ENCODE measurements at regions not wholly inside any gene's neighbourhood (a gene's known extent, or its start where the extent isn't known, plus 50 kb on each side); places are given as distances from the start of the nearest gene placed in this dataset.

- DNase-seq, result peak; percentile 59
Observed at GRCh38 chr21:38997051-38997842, 186.0 kb downstream of the PSMG1 start.

DNA sequence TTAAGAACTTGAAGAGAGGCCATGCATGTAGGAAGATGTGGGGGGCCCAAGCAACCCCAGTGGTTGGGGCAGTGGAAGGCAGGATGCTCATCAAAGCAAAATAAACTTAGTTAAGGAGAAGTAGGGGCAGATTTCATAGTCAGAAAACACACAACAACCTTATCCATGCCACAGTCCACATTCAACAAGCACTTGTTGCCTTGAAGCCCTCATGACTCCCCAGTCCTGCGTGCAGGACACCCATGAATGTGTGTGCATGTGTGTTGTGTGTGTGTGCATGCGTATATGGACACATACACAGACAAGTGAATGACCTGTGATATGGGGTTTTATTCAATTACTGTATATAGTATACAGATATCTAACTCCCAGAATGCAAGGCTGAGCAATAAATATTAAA is 186.9 kb downstream of the PSMG1 start:
- no peak for DNase-seq

DNA sequence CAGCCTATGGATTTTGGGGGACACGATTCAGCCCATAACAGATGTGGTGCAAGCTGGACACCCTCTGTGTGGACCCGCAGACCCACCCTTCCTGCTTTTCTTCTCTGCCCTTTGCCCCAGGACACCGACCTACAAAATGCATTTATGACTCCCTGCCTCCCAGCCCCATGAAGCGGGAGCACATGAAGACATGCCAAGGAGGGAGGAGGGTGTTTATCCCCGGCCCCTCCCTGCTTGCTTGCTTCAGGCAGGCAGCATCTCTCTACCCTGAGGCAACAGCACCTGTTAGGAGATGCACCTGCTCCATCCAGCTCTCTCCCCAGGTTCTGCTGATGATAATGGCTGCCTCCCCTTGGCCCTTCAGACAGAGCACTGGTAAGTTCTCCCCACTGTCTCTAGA is 187.5 kb downstream of the PSMG1 start:
- no peak for DNase-seq

GRCh38 chr21:38995071-38995669 is 188.1 kb downstream of the PSMG1 start:
- no peak for DNase-seq

DNA sequence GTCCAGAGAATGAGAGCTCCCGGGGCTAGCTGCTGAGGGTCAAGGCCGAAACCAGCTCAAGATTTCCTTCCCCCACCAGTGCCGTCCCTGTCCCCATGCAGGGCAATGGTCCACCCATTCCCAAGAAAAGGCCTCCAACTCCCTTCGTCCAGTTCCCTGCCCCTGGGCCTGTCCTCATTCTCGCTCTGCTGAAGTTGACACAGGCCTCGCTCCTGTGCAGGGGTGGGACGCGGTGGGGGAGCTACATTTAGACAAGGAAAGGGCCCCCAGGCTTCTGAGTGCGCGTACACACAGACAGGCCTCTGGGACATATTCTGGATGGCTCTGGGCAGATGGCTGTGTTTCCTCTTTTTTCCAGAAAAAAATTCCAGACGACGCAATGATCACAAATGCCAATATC is 188.3 kb downstream of the ETS2 start:
- DNase-seq, result no peak

DNA sequence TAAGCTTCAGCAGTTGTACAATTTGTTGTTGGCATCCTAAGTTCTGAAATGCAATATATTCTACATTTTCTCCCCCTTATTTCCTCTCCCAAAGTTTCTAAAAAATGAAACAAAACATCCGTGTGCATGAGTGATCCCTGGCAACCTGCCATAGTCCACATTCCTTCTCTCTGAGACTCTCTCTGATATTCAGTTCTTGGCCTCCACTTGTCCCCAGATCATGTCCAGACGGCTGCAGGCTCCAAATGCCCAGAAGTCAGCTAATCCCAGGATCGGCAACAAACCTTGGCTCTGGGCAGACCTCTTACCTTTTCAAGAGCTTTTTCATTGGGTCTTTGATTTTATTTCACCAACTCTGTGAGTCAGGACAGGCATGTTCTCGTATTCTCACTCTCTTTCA is 187.8 kb downstream of the ETS2 start:
- DNase-seq, result no peak

- DNase-seq, result no peak
Observed at GRCh38 chr21:38992737-38993136, 187.0 kb downstream of the ETS2 start.

DNA sequence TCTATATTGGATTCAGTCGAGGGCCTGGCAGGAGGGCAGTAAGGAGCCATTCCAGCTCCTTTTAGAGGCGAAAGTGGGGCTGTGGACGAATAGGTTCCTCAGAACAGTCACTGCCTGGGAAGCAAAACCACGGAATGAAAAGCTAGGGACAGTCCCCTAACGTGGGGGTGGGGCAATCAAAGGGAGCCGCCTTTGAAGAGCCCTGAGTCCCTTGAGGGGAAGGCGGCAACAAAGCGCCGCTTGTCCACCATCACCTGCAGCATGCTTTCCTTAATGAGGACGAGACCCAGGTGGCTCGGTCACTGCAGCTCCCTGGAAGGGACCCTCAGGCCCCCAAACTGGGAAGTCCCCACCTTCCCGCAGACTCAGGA is 184.7 kb downstream of the ETS2 start:
- DNase-seq, result no peak

DNA sequence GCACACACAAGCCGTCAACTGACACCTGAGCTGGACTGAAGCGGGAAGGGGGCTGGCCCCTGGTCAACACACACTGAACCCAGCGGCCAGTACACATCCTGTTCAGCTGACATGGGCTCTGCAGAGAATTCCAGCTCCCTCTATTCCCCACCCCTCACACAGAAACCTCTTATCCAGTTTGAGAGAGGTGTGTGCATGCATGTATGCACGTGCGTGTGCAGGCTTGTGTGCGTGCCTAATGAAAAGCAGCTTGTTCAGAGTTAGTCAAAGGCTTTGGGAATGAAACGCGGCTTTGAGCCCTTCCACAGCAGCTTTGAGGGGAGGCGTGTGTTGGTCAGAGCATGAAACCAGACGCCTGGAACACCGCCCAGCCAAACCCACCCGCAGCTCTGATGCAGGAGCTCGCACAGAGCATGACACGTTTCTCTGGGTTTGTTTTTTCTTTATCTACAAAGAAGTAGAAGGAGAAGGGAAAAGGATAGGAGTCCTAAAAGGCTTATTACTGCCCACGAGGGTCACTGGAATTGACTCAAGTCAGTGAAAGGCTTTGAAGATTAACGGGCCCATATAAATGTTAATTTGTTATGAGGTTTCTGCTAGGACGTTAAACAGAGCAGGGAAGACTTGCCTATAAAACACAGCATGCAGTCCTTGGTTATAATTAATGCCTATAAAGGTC is 184.2 kb downstream of the ETS2 start:
- DNase-seq, result no peak

- DNase-seq, result no peak
Observed at GRCh38 chr21:38989379-38989744, 183.6 kb downstream of the ETS2 start.

DNA sequence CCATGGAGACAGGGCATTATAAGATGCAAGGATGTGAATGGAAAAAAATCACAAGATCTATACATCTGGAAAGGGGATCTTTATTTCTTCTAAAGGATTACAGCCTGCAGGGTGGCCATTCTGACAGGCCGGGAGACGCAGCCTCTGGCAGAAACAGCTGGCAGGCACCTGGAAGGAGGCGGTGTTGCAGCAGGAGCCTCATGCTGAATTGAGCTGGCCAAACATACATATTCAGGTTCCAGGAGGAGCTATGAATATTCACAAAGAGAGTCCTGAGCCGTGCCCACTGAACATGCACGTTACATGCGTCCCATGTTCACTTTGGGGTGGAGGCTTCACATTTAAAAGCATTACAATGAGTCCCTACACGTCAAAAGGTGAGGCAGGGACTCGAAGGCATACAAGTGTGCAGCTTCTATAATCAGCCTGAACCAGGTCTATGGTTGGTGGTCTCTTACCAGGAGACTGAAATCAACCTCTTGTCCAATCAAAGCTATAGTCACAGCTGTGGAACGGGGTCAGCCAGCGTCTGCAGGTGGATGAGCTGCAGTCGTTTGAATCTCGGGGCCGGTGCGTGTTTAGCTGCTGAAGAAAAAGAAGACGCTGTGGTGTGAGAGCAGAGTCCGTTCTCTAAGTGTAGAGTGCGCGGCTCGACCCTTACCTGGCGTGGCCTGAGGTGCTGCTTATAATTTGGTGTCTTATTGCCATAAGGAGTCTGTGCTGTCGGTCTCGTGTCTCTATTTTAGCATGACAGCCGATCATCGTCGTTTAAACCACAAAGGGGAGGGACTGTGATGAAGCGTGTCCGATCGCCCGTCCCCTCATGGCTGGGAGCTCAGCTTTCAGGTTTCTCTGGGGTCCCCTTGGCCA is 183.0 kb downstream of the ETS2 start:
- no peak for DNase-seq

DNA sequence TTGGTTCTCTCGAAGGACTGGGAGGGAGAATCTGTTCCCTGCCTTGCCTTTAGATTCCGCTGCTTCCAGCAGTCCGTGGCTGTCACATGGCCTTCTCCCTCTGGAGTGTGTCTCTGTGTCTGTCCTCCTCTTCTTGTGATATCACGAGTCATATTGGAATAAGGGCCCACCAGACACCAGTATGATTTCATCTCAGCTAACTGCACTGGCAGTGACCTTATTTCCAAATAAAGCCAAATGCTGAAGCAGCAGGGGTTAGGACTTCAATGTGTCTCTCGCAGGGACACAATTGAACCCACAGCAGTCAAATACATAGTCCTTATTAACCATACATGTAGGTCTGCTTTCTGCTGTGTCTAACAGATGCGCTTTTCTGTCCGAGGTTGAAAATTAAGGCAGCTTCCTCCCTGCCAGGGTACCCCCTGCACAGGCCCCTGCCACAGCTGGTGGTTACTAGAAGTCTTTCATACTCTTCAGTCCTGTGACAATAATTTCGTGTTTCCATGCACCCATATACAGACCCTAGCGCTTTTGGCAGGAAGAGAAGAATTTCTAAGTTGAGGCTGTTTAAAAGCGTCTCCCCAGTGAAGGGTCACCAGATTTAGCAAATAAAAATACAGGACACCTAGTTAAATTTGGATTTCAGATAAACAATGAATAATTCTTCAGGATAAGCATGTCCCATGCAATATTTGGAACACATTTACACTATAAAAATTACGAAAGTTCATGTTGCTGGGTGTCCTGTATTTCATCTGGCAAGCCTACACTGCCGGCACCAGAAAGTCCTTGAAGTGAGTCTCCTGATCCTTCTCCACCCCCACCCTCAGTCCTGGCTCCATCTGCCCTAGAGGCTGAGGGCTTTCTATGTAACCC is 182.1 kb downstream of the ETS2 start:
- peak; percentile 42 for DNase-seq

GRCh38 chr21:38986806-38987632 is 181.3 kb downstream of the ETS2 start:
- no peak for DNase-seq

DNA sequence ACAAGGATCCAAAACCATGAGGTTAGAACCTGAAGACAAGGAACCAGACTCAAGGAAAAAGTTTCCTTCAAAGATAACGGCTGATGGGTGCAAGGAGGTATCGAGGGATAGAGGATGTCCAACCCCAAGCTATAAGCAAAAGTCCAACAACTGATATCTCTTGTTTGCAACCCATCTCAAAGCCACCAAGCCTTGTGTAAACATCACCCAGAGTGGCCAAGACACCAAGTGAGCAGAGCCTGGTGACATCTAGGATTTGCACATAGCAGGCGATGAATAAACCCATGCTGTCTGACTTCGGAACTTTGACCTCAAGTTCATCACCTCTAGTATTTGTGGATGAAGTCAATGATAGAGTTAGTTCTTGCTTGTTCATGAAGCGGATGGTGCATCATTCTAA is 180.7 kb downstream of the ETS2 start:
- no peak for DNase-seq

- DNase-seq, result peak; percentile 97
Observed at GRCh38 chr21:38985568-38986378, 180.0 kb downstream of the ETS2 start.

- DNase-seq, result peak; percentile 98
Observed at GRCh38 chr21:38984982-38985567, 179.3 kb downstream of the ETS2 start.

- DNase-seq, result peak; percentile 76
Observed at GRCh38 chr21:38984568-38984967, 178.8 kb downstream of the ETS2 start.

DNA sequence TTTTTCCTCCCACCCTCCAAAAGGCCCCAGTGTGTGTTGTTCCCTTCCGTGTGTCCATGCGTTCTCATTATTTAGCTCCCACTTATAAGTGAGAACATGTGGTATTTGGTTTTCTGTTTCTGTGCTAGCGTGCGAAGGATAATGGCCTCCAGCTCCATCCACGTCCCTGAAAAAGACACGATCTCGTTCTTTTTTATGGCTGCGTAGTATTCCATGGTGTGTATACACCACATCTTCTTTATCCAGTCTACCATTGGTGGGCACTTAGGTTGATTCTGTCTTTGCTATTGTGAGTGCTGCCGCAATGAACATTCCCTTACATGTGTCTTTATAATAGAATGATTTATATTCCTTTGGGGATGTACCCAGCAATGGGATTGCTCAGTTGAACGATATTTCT is 177.8 kb downstream of the ETS2 start:
- no peak for DNase-seq

DNA sequence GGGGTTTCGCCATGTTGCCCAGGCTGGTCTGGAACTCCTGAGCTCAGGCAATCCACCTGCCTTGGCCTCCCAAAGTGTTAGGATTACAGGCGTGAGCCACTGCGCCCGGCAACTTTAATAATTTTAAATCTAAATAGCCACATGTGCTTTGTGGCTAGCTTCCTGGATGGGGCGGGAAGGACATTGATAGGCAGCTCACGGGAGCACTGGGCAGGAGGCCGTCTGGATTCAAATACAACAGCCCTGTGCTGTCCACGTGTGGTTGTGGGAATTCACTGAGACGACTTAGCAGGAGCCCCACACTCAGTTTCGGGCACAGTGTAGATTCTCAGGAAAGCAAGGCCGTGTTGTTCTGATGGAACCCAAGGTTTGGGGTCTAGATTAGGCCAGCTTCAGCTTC is 177.1 kb downstream of the ETS2 start:
- no peak for DNase-seq

GRCh38 chr21:38982096-38982495 is 176.4 kb downstream of the ETS2 start:
- no peak for DNase-seq

Data from MV-4-11 (cell line).